ENCODE measurements at regions not wholly inside any gene's neighbourhood (a gene's known extent, or its start where the extent isn't known, plus 50 kb on each side); places are given as distances from the start of the nearest gene placed in this dataset.

DNA sequence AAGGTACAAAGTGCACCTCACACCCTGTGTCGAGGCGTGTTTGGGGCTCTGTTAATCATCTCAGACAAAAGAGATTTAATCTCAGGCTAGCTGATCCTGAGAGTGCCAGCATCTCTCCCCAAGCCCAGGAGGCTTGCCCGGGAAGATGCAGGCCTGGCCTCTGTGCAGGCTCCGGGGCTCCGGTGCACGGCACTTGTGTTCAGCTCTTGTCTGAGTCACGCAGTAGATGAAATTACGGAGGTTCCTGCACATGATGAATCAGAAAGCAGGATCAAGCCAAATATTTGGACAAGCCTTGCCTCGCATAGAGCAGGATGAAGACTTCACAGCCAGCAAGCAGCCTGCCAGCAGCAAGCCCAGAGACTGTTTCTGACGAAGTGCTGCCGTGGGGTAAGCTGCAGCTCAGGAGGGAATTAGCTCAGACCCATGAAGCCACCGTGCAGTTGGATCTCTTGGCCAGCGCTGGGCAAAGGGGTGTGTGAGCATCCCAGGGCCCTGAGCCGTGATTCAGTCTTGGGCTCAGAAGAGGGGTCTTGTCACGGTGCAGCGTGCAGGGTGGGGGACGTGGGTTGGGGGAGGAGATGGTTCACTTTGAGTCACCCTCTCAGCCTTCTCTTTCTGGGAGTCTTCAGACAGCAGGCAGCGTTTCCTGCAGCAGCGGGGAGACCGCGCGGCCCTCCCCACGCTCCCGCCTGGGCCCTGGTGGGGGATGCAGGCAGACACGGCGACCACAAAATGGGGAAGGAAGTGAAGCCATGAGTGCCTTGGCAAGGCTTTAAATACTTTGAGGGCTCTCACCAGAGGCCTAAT is 89.2 kb upstream of the MEF2A start:
- H3K27me3 ChIP-seq (replicated peaks in 1 of 4; ENCODE audit: control extremely low read depth in 1 of 4, control insufficient read depth in 3 of 4, insufficient read depth in 4 of 4, low read length in 3 of 4) = no peaks in the 10 kb centered on the region
- Mint-ChIP-seq H3K27me3 (no peaks in the 10 kb centered on the region), H3K4me3 (peak overlapping the region; percentile 77), H3K4me1 (peaks cover 59% of the 10 kb centered on the region), H3K27ac (peak overlapping the region; percentile 78), H3K9me3 (ENCODE audit: insufficient read depth) (no peaks in the 10 kb centered on the region)
- ChIA-PET CTCF (interaction anchor here (0.9 to 2.7 kb wide), 6 partner anchors 9 to 227 kb away, joined by 3 to 21 read pairs (median 6); no protein-coding TSS in a partner anchor), POLR2A (interaction anchor here (0.8 kb wide), 1 partner anchor 10 kb away, joined by 3 read pairs; no protein-coding TSS in a partner anchor)
- intact Hi-C loops (cut with micrococcal nuclease) = loop anchor here (2.0 kb wide), 1 partner anchor 36 kb away; no protein-coding TSS in a partner anchor
- H3K9ac ChIP-seq (ENCODE audit: low read length) = no peak overlapping the region
- H3K9me3 ChIP-seq (ENCODE audit: control extremely low read depth in 1 of 3, control insufficient read depth in 2 of 3, insufficient read depth in 1 of 3, low read length in 2 of 3) = no peaks in the 10 kb centered on the region
- H3K27ac ChIP-seq (ENCODE audit: low read length in 2 of 2) = no peak overlapping the region
- H2AFZ ChIP-seq (ENCODE audit: insufficient read depth, low read depth, low read length, poor library complexity, severe bottlenecking) = peak overlapping the region; percentile 46
- no peaks in the 10 kb centered on the region for H4K20me1 ChIP-seq (ENCODE audit: control insufficient read depth, insufficient read depth, low read length, poor library complexity, severe bottlenecking)
- no peaks in the 10 kb centered on the region for H3K36me3 ChIP-seq (replicated peaks in 1 of 2; ENCODE audit: control extremely low read depth in 1 of 2, control insufficient read depth in 1 of 2, extremely low read depth in 1 of 2, insufficient read depth in 2 of 2, low read length in 1 of 2)
- ATAC-seq (ENCODE audit: low read depth) (peak; percentile 83), DNase-seq (peak; percentile 78)
- H3K4me2 ChIP-seq (replicated peaks; ENCODE audit: low read depth, low read length, poor library complexity, severe bottlenecking) = peak overlapping the region; percentile 62
- no peak overlapping the region for H3K4me3 ChIP-seq (ENCODE audit: control extremely low read depth in 1 of 5, extremely low read depth in 1 of 5, insufficient read depth in 1 of 5, low read depth in 2 of 5, low read length in 4 of 5)
- peaks cover 45 to 52% of the 10 kb centered on the region in 2 donors for H3K4me1 ChIP-seq (ENCODE audit: control insufficient read depth in 2 of 2, insufficient read depth in 2 of 2, low read length in 2 of 2)
- TF ChIP-seq, protein P1, sequence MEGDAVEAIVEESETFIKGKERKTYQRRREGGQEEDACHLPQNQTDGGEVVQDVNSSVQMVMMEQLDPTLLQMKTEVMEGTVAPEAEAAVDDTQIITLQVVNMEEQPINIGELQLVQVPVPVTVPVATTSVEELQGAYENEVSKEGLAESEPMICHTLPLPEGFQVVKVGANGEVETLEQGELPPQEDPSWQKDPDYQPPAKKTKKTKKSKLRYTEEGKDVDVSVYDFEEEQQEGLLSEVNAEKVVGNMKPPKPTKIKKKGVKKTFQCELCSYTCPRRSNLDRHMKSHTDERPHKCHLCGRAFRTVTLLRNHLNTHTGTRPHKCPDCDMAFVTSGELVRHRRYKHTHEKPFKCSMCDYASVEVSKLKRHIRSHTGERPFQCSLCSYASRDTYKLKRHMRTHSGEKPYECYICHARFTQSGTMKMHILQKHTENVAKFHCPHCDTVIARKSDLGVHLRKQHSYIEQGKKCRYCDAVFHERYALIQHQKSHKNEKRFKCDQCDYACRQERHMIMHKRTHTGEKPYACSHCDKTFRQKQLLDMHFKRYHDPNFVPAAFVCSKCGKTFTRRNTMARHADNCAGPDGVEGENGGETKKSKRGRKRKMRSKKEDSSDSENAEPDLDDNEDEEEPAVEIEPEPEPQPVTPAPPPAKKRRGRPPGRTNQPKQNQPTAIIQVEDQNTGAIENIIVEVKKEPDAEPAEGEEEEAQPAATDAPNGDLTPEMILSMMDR (IDR thresholded peaks at IDR 0.05) = no peak
- no peaks in the 10 kb centered on the region for H3K79me2 ChIP-seq (ENCODE audit: control insufficient read depth, insufficient read depth, low read length)
- 16% methylated on average over 26 of the region's 26 CpGs for WGBS (ENCODE audit: insufficient coverage)

DNA sequence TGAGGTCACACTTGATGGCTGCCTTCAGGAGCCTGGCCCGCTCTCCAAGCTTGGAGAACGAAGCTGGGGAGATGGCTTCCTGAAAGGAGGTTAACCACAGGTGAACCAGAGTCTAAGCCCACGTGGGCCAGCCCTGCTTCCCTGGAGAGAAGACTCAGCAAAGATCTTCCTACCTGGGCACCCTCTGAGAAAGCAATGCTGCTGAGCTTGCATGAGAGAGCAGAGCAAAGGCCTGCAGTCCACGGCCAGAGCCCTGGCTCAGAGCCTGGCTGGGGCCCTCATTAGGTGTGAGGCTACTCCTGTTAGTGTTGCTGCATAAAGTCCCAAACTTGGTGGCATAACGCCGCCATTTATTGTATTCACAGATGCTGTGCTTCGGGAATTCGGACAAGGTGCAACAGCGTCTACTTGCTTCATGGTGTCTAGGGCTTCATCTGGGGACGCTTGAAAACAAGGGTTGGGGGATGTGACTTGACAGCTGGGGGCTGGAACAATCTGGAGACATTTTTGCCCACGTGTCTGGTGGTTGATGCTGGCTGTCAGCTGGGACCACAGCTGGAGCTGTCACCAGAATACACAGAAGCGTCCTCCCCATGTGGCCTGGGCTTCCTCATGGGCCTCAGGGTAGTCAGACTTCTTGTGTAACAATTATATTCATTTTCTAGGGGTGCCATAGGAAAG is 87.9 kb upstream of the MEF2A start:
- ChIA-PET CTCF (interaction anchor here (0.8 to 2.7 kb wide), 7 partner anchors 7 to 226 kb away, joined by 3 to 21 read pairs (median 6); no protein-coding TSS in a partner anchor), POLR2A (interaction anchor here (0.8 kb wide), 1 partner anchor 8 kb away, joined by 3 read pairs; no protein-coding TSS in a partner anchor)
- peaks cover 48% of the 10 kb centered on the region for H3K4me1 Mint-ChIP-seq
- no peak overlapping the region for H3K27ac Mint-ChIP-seq
- no peaks in the 10 kb centered on the region for H3K9me3 ChIP-seq (ENCODE audit: control extremely low read depth in 1 of 3, control insufficient read depth in 2 of 3, insufficient read depth in 1 of 3, low read length in 2 of 3)
- H3K27ac ChIP-seq (ENCODE audit: low read length in 2 of 2) = no peak overlapping the region
- no peaks in the 10 kb centered on the region for H4K20me1 ChIP-seq (ENCODE audit: control insufficient read depth, insufficient read depth, low read length, poor library complexity, severe bottlenecking)
- DNase-seq (no peak), ATAC-seq (ENCODE audit: low read depth) (no peak)
- intact Hi-C loops (cut with micrococcal nuclease) = loop anchor here (2.0 kb wide), 1 partner anchor 35 kb away; no protein-coding TSS in a partner anchor
- H3K4me3 ChIP-seq (ENCODE audit: control extremely low read depth in 1 of 5, extremely low read depth in 1 of 5, insufficient read depth in 1 of 5, low read depth in 2 of 5, low read length in 4 of 5) = no peak overlapping the region
- TF ChIP-seq, protein P1 (IDR thresholded peaks at IDR 0.05) = no peak
- TF ChIP-seq EZH2 (IDR thresholded peaks at IDR 0.05; ENCODE audit: borderline replicate concordance, insufficient read depth, low read depth, low read length, poor library complexity, severe bottlenecking) = no peak
- H3K27me3 ChIP-seq (replicated peaks in 1 of 4; ENCODE audit: control extremely low read depth in 1 of 4, control insufficient read depth in 3 of 4, insufficient read depth in 4 of 4, low read length in 3 of 4) = no peaks in the 10 kb centered on the region
- no peak overlapping the region for H3K9ac ChIP-seq (ENCODE audit: low read length)
- peaks cover 41 to 47% of the 10 kb centered on the region in 2 donors for H3K4me1 ChIP-seq (ENCODE audit: control insufficient read depth in 2 of 2, insufficient read depth in 2 of 2, low read length in 2 of 2)
- H3K79me2 ChIP-seq (ENCODE audit: control insufficient read depth, insufficient read depth, low read length) = no peaks in the 10 kb centered on the region
- H3K9me3 Mint-ChIP-seq (ENCODE audit: insufficient read depth) = no peaks in the 10 kb centered on the region
- H3K36me3 ChIP-seq (replicated peaks in 1 of 2; ENCODE audit: control extremely low read depth in 1 of 2, control insufficient read depth in 1 of 2, extremely low read depth in 1 of 2, insufficient read depth in 2 of 2, low read length in 1 of 2) = no peaks in the 10 kb centered on the region
- peak overlapping the region; percentile 54 for H3K4me3 Mint-ChIP-seq
- H3K27me3 Mint-ChIP-seq = no peaks in the 10 kb centered on the region
- 55% methylated on average over 12 of the region's 12 CpGs for WGBS (ENCODE audit: insufficient coverage)
- peak overlapping the region; percentile 62 for H3K4me2 ChIP-seq (replicated peaks; ENCODE audit: low read depth, low read length, poor library complexity, severe bottlenecking)
- peak overlapping the region; percentile 39 for H2AFZ ChIP-seq (ENCODE audit: insufficient read depth, low read depth, low read length, poor library complexity, severe bottlenecking)
